IMR-90 (cell line): ENCODE measurements at regions not wholly inside any gene's neighbourhood (a gene's known extent, or its start where the extent isn't known, plus 50 kb on each side); places are given as distances from the start of the nearest gene placed in this dataset.

Experiments
- ATAC-seq: fragments of 200-7000 bp; cut with Tn5 transposase; 2 replicates; pipeline ENCODE4 v1.9.1; 2020; ENCODE audit warnings: low read depth, mild to moderate bottlenecking, moderate library complexity
- BruUV-seq: library from RNA; stranded (reverse); fragments of 400-500 nt; replicated peaks from 2 replicates; lab custom pipeline; 2021; lab: Mats Ljungman, UMichigan
- CTCF ChIA-PET: fragments of 300-600 bp; formaldehyde crosslinking; extraction: SDS; loops from one replicate; lab custom pipeline; 2021; ENCODE audit warnings: antibody characterized with exemption; lab: Yijun Ruan, JAX
- POLR2A ChIA-PET: fragments of 300-600 bp; sonication (Branson Sonifier 250); formaldehyde crosslinking; loops from one replicate; lab custom pipeline; 2022; ENCODE audit warnings: antibody characterized with exemption; ENCODE audit not compliant: unreplicated experiment; lab: Charles Lee
- DNase-seq: peaks from one replicate; pipeline ENCODE4 v3.0.0; 2013
- H2AFZ ChIP-seq: replicated peaks from 2 replicates; pipeline ENCODE3; 2013; ENCODE audit warnings: low read length, mild to moderate bottlenecking; ENCODE audit not compliant: poor library complexity
- H2AK5ac ChIP-seq: 2 replicates; pipeline ENCODE4 v1.6.1; 2013; ENCODE audit warnings: low read depth, low read length, inconsistent platforms
- H2AK9ac ChIP-seq: replicated peaks from 2 replicates; pipeline ENCODE3; 2013; ENCODE audit warnings: mild to moderate bottlenecking, low read depth, low read length, moderate library complexity; ENCODE audit not compliant: poor library complexity
- H2BK120ac ChIP-seq: 2 replicates; pipeline ENCODE4 v1.6.1; 2013; ENCODE audit warnings: low read depth, low read length, inconsistent platforms
- H2BK15ac ChIP-seq: 3 replicates; pipeline ENCODE4 v1.6.1; 2013; ENCODE audit warnings: low read depth, low read length, inconsistent platforms
- H2BK20ac ChIP-seq: 2 replicates; pipeline ENCODE4 v1.6.1; 2013; ENCODE audit warnings: low read depth, mild to moderate bottlenecking, inconsistent platforms, low read length, moderate library complexity
- H2BK5ac ChIP-seq: 2 replicates; pipeline ENCODE4 v1.6.1; 2013; ENCODE audit warnings: mild to moderate bottlenecking, low read depth, low read length, inconsistent platforms; ENCODE audit not compliant: poor library complexity, severe bottlenecking
- H3K14ac ChIP-seq: replicated peaks from 2 replicates; pipeline ENCODE4 v1.6.1; 2013; ENCODE audit warnings: low read depth, low read length, inconsistent platforms
- H3K18ac ChIP-seq: 2 replicates; pipeline ENCODE4 v1.6.1; 2013; ENCODE audit warnings: low read depth, low read length, control low read depth
- H3K23ac ChIP-seq: 2 replicates; pipeline ENCODE4 v1.6.1; 2013; ENCODE audit warnings: low read depth, low read length, inconsistent platforms
- H3K27ac ChIP-seq: 2 replicates; pipeline ENCODE4 v1.5.1; 2013; ENCODE audit warnings: mild to moderate bottlenecking, control low read depth, low read length; ENCODE audit not compliant: insufficient read depth
- H3K27me3 ChIP-seq: 2 replicates; pipeline ENCODE4 v1.6.1; 2013; ENCODE audit warnings: low read length; ENCODE audit not compliant: control insufficient read depth, insufficient read depth
- H3K36me3 ChIP-seq: 2 replicates; pipeline ENCODE4 v1.6.1; 2013; ENCODE audit warnings: low read length, mixed read lengths; ENCODE audit not compliant: control insufficient read depth, insufficient read depth
- H3K4ac ChIP-seq: 2 replicates; pipeline ENCODE4 v1.6.1; 2013; ENCODE audit warnings: low read depth, low read length, inconsistent platforms
- H3K4me1 ChIP-seq: 2 replicates; pipeline ENCODE4 v1.6.1; 2013; ENCODE audit warnings: low read length, mixed read lengths; ENCODE audit not compliant: control insufficient read depth, insufficient read depth
- H3K4me2 ChIP-seq: 2 replicates; pipeline ENCODE4 v1.6.1; 2013; ENCODE audit warnings: low read depth, mild to moderate bottlenecking, control low read depth, low read length, moderate library complexity
- H3K4me3 ChIP-seq: 2 replicates; pipeline ENCODE4 v1.5.1; 2013; ENCODE audit warnings: low read depth, mild to moderate bottlenecking, control low read depth, low read length, moderate library complexity; ENCODE audit not compliant: insufficient read depth
- H3K56ac ChIP-seq: 2 replicates; pipeline ENCODE4 v1.6.1; 2013; ENCODE audit warnings: low read length, inconsistent platforms; ENCODE audit not compliant: insufficient read depth; ENCODE audit errors: extremely low read depth
- H3K79me1 ChIP-seq, 2 experiments: 2 replicates each; pipeline ENCODE4 v1.6.1; 2013; ENCODE audit warnings: low read length in 2 of 2, inconsistent platforms in 1 of 2, low read depth in 1 of 2
- H3K9ac ChIP-seq: 2 replicates; pipeline ENCODE4 v1.6.1; 2013; ENCODE audit warnings: low read depth, low read length, control low read depth
- H3K9me1 ChIP-seq: 2 replicates; pipeline ENCODE4 v1.6.1; 2013; ENCODE audit warnings: low read length, inconsistent platforms; ENCODE audit not compliant: insufficient read depth
- H3K9me3 ChIP-seq: 2 replicates; pipeline ENCODE4 v1.6.1; 2013; ENCODE audit warnings: low read length; ENCODE audit not compliant: control insufficient read depth, insufficient read depth
- H4K20me1 ChIP-seq: 2 replicates; pipeline ENCODE4 v1.6.1; 2013; ENCODE audit warnings: low read length, inconsistent platforms; ENCODE audit not compliant: insufficient read depth
- H4K5ac ChIP-seq: 2 replicates; pipeline ENCODE4 v1.6.1; 2013; ENCODE audit warnings: mild to moderate bottlenecking, low read depth, low read length, control low read depth
- H4K8ac ChIP-seq, 2 experiments: 2 replicates each; pipeline ENCODE4 v1.6.1; 2013; ENCODE audit warnings: low read depth in 2 of 2, low read length in 2 of 2, control low read depth in 1 of 2, inconsistent platforms in 1 of 2
- H4K91ac ChIP-seq: 2 replicates; pipeline ENCODE4 v1.6.1; 2013; ENCODE audit warnings: low read depth, low read length, inconsistent platforms; ENCODE audit not compliant: insufficient read depth
- BHLHE40 ChIP-seq: fragments of 150-350 bp; IDR thresholded peaks from 2 replicates; pipeline ENCODE4 v1.6.1; 2016; ENCODE audit warnings: mild to moderate bottlenecking, low read depth, low read length
- CEBPB ChIP-seq: IDR thresholded peaks from 2 replicates; pipeline ENCODE4 v1.6.1; 2012; ENCODE audit warnings: low read depth, low read length, improper control_type of control experiment
- CHD1 ChIP-seq: IDR thresholded peaks from 2 replicates; pipeline ENCODE4 v1.6.1; 2012; ENCODE audit warnings: low read depth, low read length, improper control_type of control experiment
- CTCF ChIP-seq: conservative IDR thresholded peaks from 2 replicates; pipeline ENCODE4 v1.5.1; 2012; ENCODE audit warnings: mild to moderate bottlenecking, low read depth, low read length, improper control_type of control experiment
- ELK1 ChIP-seq: fragments of 150-350 bp; IDR thresholded peaks from 2 replicates; pipeline ENCODE4 v1.6.1; 2016; ENCODE audit warnings: low read depth, mild to moderate bottlenecking, low read length, moderate library complexity, borderline replicate concordance
- FOS ChIP-seq: fragments of 150-350 bp; IDR thresholded peaks from 2 replicates; pipeline ENCODE4 v1.6.1; 2016; ENCODE audit warnings: low read depth, low read length
- MAFK ChIP-seq: IDR thresholded peaks from 2 replicates; pipeline ENCODE4 v1.6.1; 2012; ENCODE audit warnings: low read depth, low read length, improper control_type of control experiment
- MAZ ChIP-seq: IDR thresholded peaks from 2 replicates; pipeline ENCODE4 v1.6.1; 2012; ENCODE audit warnings: low read depth, mild to moderate bottlenecking, low read length, improper control_type of control experiment, moderate library complexity, borderline replicate concordance
- MXI1 ChIP-seq: IDR thresholded peaks from 2 replicates; pipeline ENCODE4 v1.6.1; 2012; ENCODE audit warnings: low read depth, mild to moderate bottlenecking, low read length, moderate library complexity, borderline replicate concordance
- NFE2L2 ChIP-seq: fragments of 150-350 bp; IDR thresholded peaks from 2 replicates; pipeline ENCODE4 v1.6.1; 2016; ENCODE audit warnings: low read depth, mild to moderate bottlenecking, low read length
- POLR2A ChIP-seq: IDR thresholded peaks from 2 replicates; pipeline ENCODE4 v1.6.1; 2012; ENCODE audit warnings: mild to moderate bottlenecking, low read depth, low read length
- RAD21 ChIP-seq: IDR thresholded peaks from 2 replicates; pipeline ENCODE4 v1.6.1; 2012; ENCODE audit warnings: low read length, improper control_type of control experiment
- RCOR1 ChIP-seq: IDR thresholded peaks from 2 replicates; pipeline ENCODE4 v1.6.1; 2012; ENCODE audit warnings: mild to moderate bottlenecking, low read length, improper control_type of control experiment; ENCODE audit not compliant: insufficient replicate concordance
- RFX5 ChIP-seq: IDR thresholded peaks from 2 replicates; pipeline ENCODE4 v1.8.0; 2012; ENCODE audit warnings: low read depth, mild to moderate bottlenecking, low read length, moderate library complexity
- SMC3 ChIP-seq: fragments of 150-350 bp; IDR thresholded peaks from 2 replicates; pipeline ENCODE4 v1.6.1; 2016; ENCODE audit warnings: low read depth, mild to moderate bottlenecking, antibody characterized with exemption, low read length, moderate library complexity
- whole genome bisulfite sequencing, 2 experiments: methylation state at CpG; one replicate each; pipeline versions ENCODE4 v1.1.5 to v1.1.7; 2013; ENCODE audit warnings: missing lambda C conversion rate in 2 of 2; ENCODE audit not compliant: insufficient read length in 1 of 2; ENCODE audit errors: extremely low coverage in 2 of 2; 5-methylcytosine and 5-hydroxymethylcytosine counted together
- dilution Hi-C: fragments of 300-500 bp; cut with HindIII; formaldehyde crosslinking; loops from one replicate; pipeline ENCODE4 v1.14.3; 2018; ENCODE audit warnings: low sequenced_read_pairs; ENCODE audit not compliant: unreplicated experiment
- in situ Hi-C: fragments of 300-500 bp; cut with MboI; formaldehyde crosslinking; loops from 3 replicates; pipeline ENCODE4 v1.14.3; 2019; ENCODE audit warnings: low sequenced_read_pairs, inconsistent platforms, mixed read lengths
- intact Hi-C: fragments of 100-400 bp; cut with micrococcal nuclease; formaldehyde crosslinking; loops from 2 replicates; pipeline ENCODE4 v1.10.0; 2022
- TF ChIP-seq, protein P1 (sequence below): fragments of 150-350 bp; IDR thresholded peaks from 2 replicates; pipeline ENCODE4 v1.6.1; 2017; ENCODE audit warnings: mild to moderate bottlenecking, antibody characterized with exemption, low read length, low read depth

DNA sequence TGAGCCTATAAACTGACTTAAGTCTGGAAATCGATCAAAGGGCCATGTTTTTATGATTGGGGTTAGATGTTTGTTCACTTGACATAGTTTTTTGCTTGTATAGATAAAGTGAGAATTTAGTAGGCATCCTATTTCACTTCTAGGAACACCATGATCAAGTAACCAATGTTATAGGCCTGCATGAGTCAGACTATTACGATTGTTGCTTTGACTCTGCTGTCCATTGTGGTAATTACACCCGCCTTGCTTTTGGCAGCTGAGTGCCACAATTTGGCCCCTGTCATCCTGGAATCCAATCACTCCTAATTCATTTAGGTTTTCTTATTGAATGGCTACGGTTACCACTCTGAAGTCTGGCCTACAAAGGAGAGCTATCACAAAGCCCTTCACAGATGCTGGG lies 67.8 kb upstream of the IL33 start:
- BruUV-seq, result no TSS peak
- H2AK5ac ChIP-seq, result no peak overlapping the region
- no peak overlapping the region for H2BK15ac ChIP-seq
- DNase-seq (no peak), ATAC-seq (no peak)
- no peaks in the 10 kb centered on the region for H3K9me3 ChIP-seq
- no peaks in the 10 kb centered on the region for H4K20me1 ChIP-seq
- no peaks in the 10 kb centered on the region for H3K36me3 ChIP-seq
- no peak overlapping the region for H2BK120ac ChIP-seq
- H3K27me3 ChIP-seq, result no peaks in the 10 kb centered on the region
- dilution Hi-C loops (no loop called here), intact Hi-C loops (no loop called here), in situ Hi-C loops (no loop called here)
- no peak overlapping the region for H3K18ac ChIP-seq
- H2AFZ ChIP-seq, result no peak overlapping the region
- no peak overlapping the region for H2AK9ac ChIP-seq
- no peak overlapping the region for H3K14ac ChIP-seq
- no peak overlapping the region for H4K8ac ChIP-seq
- no peak overlapping the region for H4K91ac ChIP-seq
- H3K4ac ChIP-seq, result no peak overlapping the region
- no peak overlapping the region for H3K4me3 ChIP-seq
- no peak overlapping the region for H4K5ac ChIP-seq
- no peaks in the 10 kb centered on the region for H3K79me1 ChIP-seq
- H2BK20ac ChIP-seq, result no peak overlapping the region
- no peaks in the 10 kb centered on the region for H3K9me1 ChIP-seq
- H3K27ac ChIP-seq, result no peak overlapping the region
- TF ChIP-seq RCOR1, result no peak
- TF ChIP-seq BHLHE40, result no peak
- no peak for TF ChIP-seq RAD21
- TF ChIP-seq, protein P1, sequence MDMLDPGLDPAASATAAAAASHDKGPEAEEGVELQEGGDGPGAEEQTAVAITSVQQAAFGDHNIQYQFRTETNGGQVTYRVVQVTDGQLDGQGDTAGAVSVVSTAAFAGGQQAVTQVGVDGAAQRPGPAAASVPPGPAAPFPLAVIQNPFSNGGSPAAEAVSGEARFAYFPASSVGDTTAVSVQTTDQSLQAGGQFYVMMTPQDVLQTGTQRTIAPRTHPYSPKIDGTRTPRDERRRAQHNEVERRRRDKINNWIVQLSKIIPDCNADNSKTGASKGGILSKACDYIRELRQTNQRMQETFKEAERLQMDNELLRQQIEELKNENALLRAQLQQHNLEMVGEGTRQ, result no peak
- no peak for TF ChIP-seq SMC3
- TF ChIP-seq MAFK, result no peak
- no peak for TF ChIP-seq RFX5
- TF ChIP-seq POLR2A, result no peak
- no peak for TF ChIP-seq FOS
- no peak for TF ChIP-seq NFE2L2
- TF ChIP-seq MXI1, result no peak
- TF ChIP-seq MAZ, result no peak
- no peak for TF ChIP-seq CHD1
- TF ChIP-seq CTCF, result no peak
- TF ChIP-seq ELK1, result no peak
- no peak for TF ChIP-seq CEBPB
- H2BK5ac ChIP-seq, result no peak overlapping the region
- ChIA-PET CTCF (no interaction called here), POLR2A (no interaction called here)
- no CpG with 5 or more reads among the region's 4 CpGs for WGBS, 2 experiments
- no peak overlapping the region for H3K4me2 ChIP-seq
- H3K23ac ChIP-seq, result no peak overlapping the region
- H3K4me1 ChIP-seq, result no peaks in the 10 kb centered on the region
- no peak overlapping the region for H3K56ac ChIP-seq
- no peak overlapping the region for H3K9ac ChIP-seq
